D721Med (cell line): ENCODE measurements at regions not wholly inside any gene's neighbourhood (a gene's known extent, or its start where the extent isn't known, plus 50 kb on each side); places are given as distances from the start of the nearest gene placed in this dataset.

Source experiments
- DNase-seq: peaks from one replicate; pipeline ENCODE4 v3.0.0; 2011; ENCODE audit warnings: low spot score; ENCODE audit not compliant: insufficient read length
- FAIRE-seq: peaks from 2 replicates; lab custom pipeline; 2011; peaks lifted over from hg19 to GRCh38; lab: Jason Lieb, UNC
- CTCF ChIP-seq: IDR thresholded peaks from 2 replicates; pipeline ENCODE4 v1.5.1; 2012; ENCODE audit warnings: mild to moderate bottlenecking, control low read depth; ENCODE audit not compliant: insufficient read depth; ENCODE audit errors: missing control alignments

- no peak for TF ChIP-seq CTCF
- DNase-seq (no peak), FAIRE-seq (no peak)
Measured at GRCh38 chr2:66236816-66237802, 197.8 kb upstream of the MEIS1 start.

GRCh38 chr2:66236067-66236685 lies 198.7 kb upstream of the MEIS1 start:
- DNase-seq = no peak
- TF ChIP-seq CTCF = no peak
- FAIRE-seq = no peak

DNA sequence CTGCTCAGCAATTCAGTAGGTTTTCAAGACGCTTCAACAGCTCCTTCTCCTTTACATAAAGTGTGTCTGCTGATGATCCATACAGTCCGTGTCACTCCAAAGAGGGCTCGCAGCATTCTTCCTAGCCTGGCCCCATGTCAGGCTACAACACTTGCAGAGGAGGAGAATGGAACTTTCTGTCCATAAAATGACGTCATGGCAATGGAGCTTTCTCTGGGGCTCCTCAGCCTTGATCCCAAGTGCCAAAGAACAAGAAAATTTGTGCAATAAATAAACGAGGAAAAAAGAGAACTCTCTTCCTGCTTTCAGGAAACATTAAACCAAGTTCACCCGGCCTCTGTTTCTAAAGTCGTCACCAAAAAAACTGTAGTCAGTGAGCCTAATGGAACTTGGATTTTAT lies 199.5 kb upstream of the MEIS1 start:
- FAIRE-seq (no peak), DNase-seq (no peak)
- no peak for TF ChIP-seq CTCF

- no peak for FAIRE-seq
- TF ChIP-seq CTCF = no peak
- no peak for DNase-seq
Measured at GRCh38 chr2:66233981-66234380, 200.9 kb upstream of the MEIS1 start.

- FAIRE-seq (no peak), DNase-seq (no peak)
- TF ChIP-seq CTCF = no peak
Measured at GRCh38 chr2:66228128-66228547, 206.8 kb upstream of the MEIS1 start.

DNA sequence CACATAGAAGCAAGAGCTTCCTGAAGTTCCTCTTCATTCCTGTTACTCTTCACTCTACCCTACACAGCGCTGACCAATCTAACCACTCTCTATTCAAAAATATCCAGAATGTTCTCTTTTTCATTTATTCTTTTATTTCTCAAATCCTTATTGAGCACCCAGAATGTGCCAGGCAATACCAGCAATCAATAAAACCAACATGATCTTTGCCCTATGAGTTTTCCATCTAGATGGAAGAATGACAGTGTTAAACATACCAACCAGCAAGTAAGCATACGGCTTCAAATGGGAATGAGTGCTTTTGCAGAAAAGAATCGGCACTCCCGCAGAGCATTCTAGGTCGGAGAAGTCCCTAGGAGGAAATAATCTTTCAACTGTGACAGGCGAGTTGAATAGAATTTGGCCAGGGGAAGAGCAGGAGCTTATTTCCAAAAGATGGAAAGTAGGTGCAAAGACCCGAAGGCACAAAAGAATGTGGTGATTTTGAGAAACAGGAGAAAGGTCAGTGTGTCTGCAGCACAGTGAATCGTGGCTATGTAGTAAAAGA lies 217.8 kb upstream of the MEIS1 start:
- FAIRE-seq (no peak), DNase-seq (no peak)
- TF ChIP-seq CTCF = no peak
